Panc1 (cell line): ENCODE measurements at regions not wholly inside any gene's neighbourhood (a gene's known extent, or its start where the extent isn't known, plus 50 kb on each side); places are given as distances from the start of the nearest gene placed in this dataset.

Experiments
- ATAC-seq: fragments of 200-7000 bp; cut with Tn5 transposase; 2 replicates; pipeline ENCODE4 v1.9.1; 2020; ENCODE audit warnings: mild to moderate bottlenecking, moderate library complexity
- BruUV-seq: library from RNA; stranded (reverse); fragments of 400-500 nt; replicated peaks from 2 replicates; lab custom pipeline; 2021; lab: Mats Ljungman, UMichigan
- CTCF ChIA-PET: fragments of 300-600 bp; sonication (Branson Sonifier 250); formaldehyde crosslinking; loops from one replicate; lab custom pipeline; 2022; ENCODE audit warnings: antibody characterized with exemption; lab: Charles Lee
- POLR2A ChIA-PET: fragments of 300-600 bp; sonication (Branson Sonifier 250); formaldehyde crosslinking; loops from one replicate; lab custom pipeline; 2022; ENCODE audit warnings: antibody characterized with exemption; lab: Charles Lee
- DNase-seq: peaks from one replicate; pipeline ENCODE4 v3.0.0-alpha.2; 2010; ENCODE audit warnings: low read depth, low spot score
- H3K27ac ChIP-seq: 2 replicates; pipeline ENCODE4 v1.5.1; 2011; ENCODE audit warnings: mild to moderate bottlenecking, low read length, inconsistent platforms
- H3K27me3 ChIP-seq: fragments of 200-500 bp; sonication (Bioruptor generic); 2 replicates; pipeline ENCODE4 v1.6.0; 2014; ENCODE audit warnings: low read length, inconsistent platforms; ENCODE audit not compliant: control insufficient read depth, insufficient read depth
- H3K36me3 ChIP-seq: fragments of 200-500 bp; sonication (Bioruptor generic); 2 replicates; pipeline ENCODE4 v1.5.1; 2014; ENCODE audit warnings: inconsistent platforms, mild to moderate bottlenecking, low read length, moderate library complexity; ENCODE audit not compliant: control insufficient read depth, insufficient read depth
- H3K4me1 ChIP-seq: 2 replicates; pipeline ENCODE4 v1.5.1; 2011; ENCODE audit warnings: inconsistent platforms, mild to moderate bottlenecking, low read length, moderate library complexity; ENCODE audit not compliant: control insufficient read depth, insufficient read depth
- H3K4me3 ChIP-seq, 2 experiments: 2 replicates each; pipeline ENCODE4 v1.5.1; 2011 to 2012; ENCODE audit warnings: low read depth in 2 of 2, low read length in 2 of 2, mild to moderate bottlenecking in 2 of 2, inconsistent platforms in 1 of 2, moderate library complexity in 1 of 2
- H3K9me3 ChIP-seq: fragments of 200-500 bp; sonication (Bioruptor generic); 2 replicates; pipeline ENCODE4 v1.5.1; 2014; ENCODE audit warnings: low read depth, mild to moderate bottlenecking, inconsistent platforms, low read length, moderate library complexity; ENCODE audit not compliant: control insufficient read depth, insufficient read depth
- POLR2AphosphoS5 ChIP-seq: IDR thresholded peaks from 2 replicates; pipeline ENCODE4 v1.6.1; 2012; ENCODE audit warnings: mild to moderate bottlenecking, low read depth, low read length, moderate library complexity
- SIN3A ChIP-seq: IDR thresholded peaks from 2 replicates; pipeline ENCODE4 v1.6.1; 2012; ENCODE audit warnings: low read depth, mild to moderate bottlenecking, low read length, moderate library complexity, borderline replicate concordance; ENCODE audit not compliant: insufficient read depth
- TCF7L2 ChIP-seq: IDR thresholded peaks from 2 replicates; pipeline ENCODE4 v1.6.1; 2011; ENCODE audit warnings: mild to moderate bottlenecking, low read depth, low read length, inconsistent platforms
- in situ Hi-C: cut with HindIII; loops from 2 replicates; pipeline ENCODE4 v1.10.0; 2016; ENCODE audit warnings: low sequenced_read_pairs, low pct_unique_long_range_greater_than_20kb
- intact Hi-C: fragments of 100-400 bp; cut with micrococcal nuclease; formaldehyde crosslinking; loops from one replicate; pipeline ENCODE4 v1.10.0; 2022; ENCODE audit not compliant: unreplicated experiment
- TF ChIP-seq, protein P1 (sequence below), 2 experiments: IDR thresholded peaks; 2 replicates each; pipeline ENCODE4 v1.6.1; 2011 to 2012; ENCODE audit warnings: low read depth in 2 of 2, control low read depth in 1 of 2, low read length in 1 of 2, mild to moderate bottlenecking in 1 of 2, moderate library complexity in 1 of 2; ENCODE audit not compliant: insufficient read depth in 1 of 2
- TF ChIP-seq, protein P2 (sequence below): fragments of 450-650 bp; IDR thresholded peaks from 2 replicates; pipeline ENCODE4 v1.5.1; 2017; ENCODE audit warnings: mild to moderate bottlenecking

DNA sequence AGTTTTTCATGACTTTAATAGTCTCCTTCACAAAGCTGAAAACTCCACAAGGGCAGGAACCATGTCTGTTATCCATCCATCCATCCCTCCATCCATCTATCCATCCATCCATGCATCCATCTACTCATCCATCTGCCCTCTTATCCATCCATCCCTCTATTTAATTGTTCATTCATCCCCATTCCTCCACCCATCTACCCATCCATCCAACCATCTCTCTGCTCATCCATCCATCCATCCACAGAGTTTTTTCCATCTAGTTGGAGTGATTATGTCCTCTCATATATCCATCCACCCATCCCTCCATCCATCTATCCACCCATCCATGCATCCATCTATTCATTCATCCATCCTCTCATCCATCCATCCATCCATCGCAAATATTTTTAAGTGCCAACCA, 237.9 kb downstream of the EMX2 start:
- no peaks in the 10 kb centered on the region for H3K9me3 ChIP-seq
- H3K4me1 ChIP-seq, result no peaks in the 10 kb centered on the region
- H3K4me3 ChIP-seq, result no peak overlapping the region
- intact Hi-C loops, result no loop called here
- H3K27me3 ChIP-seq, result peaks cover 2% of the 10 kb centered on the region; the same call in 1 of the 2 replicates
- no peak for ATAC-seq
- ChIA-PET CTCF (no interaction called here), POLR2A (no interaction called here)
- no peak for DNase-seq
- no peak overlapping the region for H3K27ac ChIP-seq
- H3K36me3 ChIP-seq, result no peaks in the 10 kb centered on the region
- no TSS peak for BruUV-seq
- in situ Hi-C loops, result no loop called here
- TF ChIP-seq TCF7L2 (no peak), POLR2AphosphoS5 (no peak), SIN3A (no peak)
- TF ChIP-seq, protein P1, sequence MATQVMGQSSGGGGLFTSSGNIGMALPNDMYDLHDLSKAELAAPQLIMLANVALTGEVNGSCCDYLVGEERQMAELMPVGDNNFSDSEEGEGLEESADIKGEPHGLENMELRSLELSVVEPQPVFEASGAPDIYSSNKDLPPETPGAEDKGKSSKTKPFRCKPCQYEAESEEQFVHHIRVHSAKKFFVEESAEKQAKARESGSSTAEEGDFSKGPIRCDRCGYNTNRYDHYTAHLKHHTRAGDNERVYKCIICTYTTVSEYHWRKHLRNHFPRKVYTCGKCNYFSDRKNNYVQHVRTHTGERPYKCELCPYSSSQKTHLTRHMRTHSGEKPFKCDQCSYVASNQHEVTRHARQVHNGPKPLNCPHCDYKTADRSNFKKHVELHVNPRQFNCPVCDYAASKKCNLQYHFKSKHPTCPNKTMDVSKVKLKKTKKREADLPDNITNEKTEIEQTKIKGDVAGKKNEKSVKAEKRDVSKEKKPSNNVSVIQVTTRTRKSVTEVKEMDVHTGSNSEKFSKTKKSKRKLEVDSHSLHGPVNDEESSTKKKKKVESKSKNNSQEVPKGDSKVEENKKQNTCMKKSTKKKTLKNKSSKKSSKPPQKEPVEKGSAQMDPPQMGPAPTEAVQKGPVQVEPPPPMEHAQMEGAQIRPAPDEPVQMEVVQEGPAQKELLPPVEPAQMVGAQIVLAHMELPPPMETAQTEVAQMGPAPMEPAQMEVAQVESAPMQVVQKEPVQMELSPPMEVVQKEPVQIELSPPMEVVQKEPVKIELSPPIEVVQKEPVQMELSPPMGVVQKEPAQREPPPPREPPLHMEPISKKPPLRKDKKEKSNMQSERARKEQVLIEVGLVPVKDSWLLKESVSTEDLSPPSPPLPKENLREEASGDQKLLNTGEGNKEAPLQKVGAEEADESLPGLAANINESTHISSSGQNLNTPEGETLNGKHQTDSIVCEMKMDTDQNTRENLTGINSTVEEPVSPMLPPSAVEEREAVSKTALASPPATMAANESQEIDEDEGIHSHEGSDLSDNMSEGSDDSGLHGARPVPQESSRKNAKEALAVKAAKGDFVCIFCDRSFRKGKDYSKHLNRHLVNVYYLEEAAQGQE (IDR thresholded peaks at IDR 0.05; ENCODE audit: insufficient read depth in 1 of 2, low read depth in 2 of 2, low read length in 1 of 2), result no peak
- TF ChIP-seq, protein P2, sequence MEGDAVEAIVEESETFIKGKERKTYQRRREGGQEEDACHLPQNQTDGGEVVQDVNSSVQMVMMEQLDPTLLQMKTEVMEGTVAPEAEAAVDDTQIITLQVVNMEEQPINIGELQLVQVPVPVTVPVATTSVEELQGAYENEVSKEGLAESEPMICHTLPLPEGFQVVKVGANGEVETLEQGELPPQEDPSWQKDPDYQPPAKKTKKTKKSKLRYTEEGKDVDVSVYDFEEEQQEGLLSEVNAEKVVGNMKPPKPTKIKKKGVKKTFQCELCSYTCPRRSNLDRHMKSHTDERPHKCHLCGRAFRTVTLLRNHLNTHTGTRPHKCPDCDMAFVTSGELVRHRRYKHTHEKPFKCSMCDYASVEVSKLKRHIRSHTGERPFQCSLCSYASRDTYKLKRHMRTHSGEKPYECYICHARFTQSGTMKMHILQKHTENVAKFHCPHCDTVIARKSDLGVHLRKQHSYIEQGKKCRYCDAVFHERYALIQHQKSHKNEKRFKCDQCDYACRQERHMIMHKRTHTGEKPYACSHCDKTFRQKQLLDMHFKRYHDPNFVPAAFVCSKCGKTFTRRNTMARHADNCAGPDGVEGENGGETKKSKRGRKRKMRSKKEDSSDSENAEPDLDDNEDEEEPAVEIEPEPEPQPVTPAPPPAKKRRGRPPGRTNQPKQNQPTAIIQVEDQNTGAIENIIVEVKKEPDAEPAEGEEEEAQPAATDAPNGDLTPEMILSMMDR, result no peak

DNA sequence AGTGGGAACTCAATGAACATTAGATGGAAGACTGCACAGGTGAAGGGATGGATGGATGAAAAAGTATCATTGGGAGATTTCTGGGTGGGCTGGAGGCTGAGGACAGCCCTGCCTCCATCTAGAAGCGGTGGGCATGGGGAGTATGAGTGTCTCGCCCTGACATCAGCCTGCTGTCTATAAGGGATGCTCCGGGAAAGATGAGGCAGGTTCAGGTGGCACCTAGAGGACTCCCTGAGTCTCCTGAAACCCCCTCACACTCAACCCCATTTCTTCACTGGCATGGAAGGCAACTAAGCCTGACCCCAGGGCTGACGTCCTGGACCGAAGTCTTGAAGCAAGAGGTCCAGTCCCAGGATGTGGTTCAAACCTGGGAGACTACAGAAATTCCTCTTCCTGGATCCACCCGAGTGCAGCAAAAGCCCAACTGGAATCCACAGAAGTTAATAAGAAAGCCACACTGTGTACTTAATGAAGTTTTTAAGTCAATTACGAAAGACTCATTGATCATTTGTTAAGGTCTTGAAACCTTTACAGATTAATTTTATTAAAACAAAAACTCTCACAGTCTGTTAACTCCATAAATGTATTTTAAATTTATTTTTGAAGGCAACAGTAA, 238.8 kb downstream of the EMX2 start:
- TF ChIP-seq TCF7L2, result no peak
- TF ChIP-seq, protein P2, result no peak
- no peak for TF ChIP-seq POLR2AphosphoS5
- TF ChIP-seq SIN3A, result no peak
- TF ChIP-seq, protein P1 (IDR thresholded peaks at IDR 0.05; ENCODE audit: insufficient read depth in 1 of 2, low read depth in 2 of 2, low read length in 1 of 2), result no peak

More for the DNA sequence above, 238.8 kb downstream of the EMX2 start:
- Histone ChIP-seq H3K9me3 (no peaks in the 10 kb centered on the region), H3K27me3 (peaks cover 2% of the 10 kb centered on the region; the same call in 1 of the 2 replicates), H3K4me1 (no peaks in the 10 kb centered on the region), H3K4me3 (no peak overlapping the region), H3K36me3 (no peaks in the 10 kb centered on the region), H3K27ac (no peak overlapping the region)
- DNase-seq (no peak), ATAC-seq (no peak)
- ChIA-PET CTCF (no interaction called here), POLR2A (no interaction called here)
- intact Hi-C loops, result no loop called here
- in situ Hi-C loops, result no loop called here
- no TSS peak for BruUV-seq
